Panc1 (cell line): ENCODE measurements at regions not wholly inside any gene's neighbourhood (a gene's known extent, or its start where the extent isn't known, plus 50 kb on each side); places are given as distances from the start of the nearest gene placed in this dataset.

ENCODE experiments used
- ATAC-seq: fragments of 200-7000 bp; cut with Tn5 transposase; 2 replicates; pipeline ENCODE4 v1.9.1; 2020; ENCODE audit warnings: mild to moderate bottlenecking, moderate library complexity
- BruUV-seq: library from RNA; stranded (reverse); fragments of 400-500 nt; replicated peaks from 2 replicates; lab custom pipeline; 2021; lab: Mats Ljungman, UMichigan
- CTCF ChIA-PET: fragments of 300-600 bp; sonication (Branson Sonifier 250); formaldehyde crosslinking; loops from one replicate; lab custom pipeline; 2022; ENCODE audit warnings: antibody characterized with exemption; lab: Charles Lee
- POLR2A ChIA-PET: fragments of 300-600 bp; sonication (Branson Sonifier 250); formaldehyde crosslinking; loops from one replicate; lab custom pipeline; 2022; ENCODE audit warnings: antibody characterized with exemption; lab: Charles Lee
- DNase-seq: peaks from one replicate; pipeline ENCODE4 v3.0.0-alpha.2; 2010; ENCODE audit warnings: low read depth, low spot score
- H3K27ac ChIP-seq: 2 replicates; pipeline ENCODE4 v1.5.1; 2011; ENCODE audit warnings: mild to moderate bottlenecking, low read length, inconsistent platforms
- H3K27me3 ChIP-seq: fragments of 200-500 bp; sonication (Bioruptor generic); 2 replicates; pipeline ENCODE4 v1.6.0; 2014; ENCODE audit warnings: low read length, inconsistent platforms; ENCODE audit not compliant: control insufficient read depth, insufficient read depth
- H3K36me3 ChIP-seq: fragments of 200-500 bp; sonication (Bioruptor generic); 2 replicates; pipeline ENCODE4 v1.5.1; 2014; ENCODE audit warnings: inconsistent platforms, mild to moderate bottlenecking, low read length, moderate library complexity; ENCODE audit not compliant: control insufficient read depth, insufficient read depth
- H3K4me1 ChIP-seq: 2 replicates; pipeline ENCODE4 v1.5.1; 2011; ENCODE audit warnings: inconsistent platforms, mild to moderate bottlenecking, low read length, moderate library complexity; ENCODE audit not compliant: control insufficient read depth, insufficient read depth
- H3K4me3 ChIP-seq, 2 experiments: 2 replicates each; pipeline ENCODE4 v1.5.1; 2011 to 2012; ENCODE audit warnings: low read depth in 2 of 2, low read length in 2 of 2, mild to moderate bottlenecking in 2 of 2, inconsistent platforms in 1 of 2, moderate library complexity in 1 of 2
- H3K9me3 ChIP-seq: fragments of 200-500 bp; sonication (Bioruptor generic); 2 replicates; pipeline ENCODE4 v1.5.1; 2014; ENCODE audit warnings: low read depth, mild to moderate bottlenecking, inconsistent platforms, low read length, moderate library complexity; ENCODE audit not compliant: control insufficient read depth, insufficient read depth
- POLR2AphosphoS5 ChIP-seq: IDR thresholded peaks from 2 replicates; pipeline ENCODE4 v1.6.1; 2012; ENCODE audit warnings: mild to moderate bottlenecking, low read depth, low read length, moderate library complexity
- REST ChIP-seq, 2 experiments: IDR thresholded peaks; 2 replicates each; pipeline ENCODE4 v1.6.1; 2011 to 2012; ENCODE audit warnings: low read depth in 2 of 2, control low read depth in 1 of 2, low read length in 1 of 2, mild to moderate bottlenecking in 1 of 2, moderate library complexity in 1 of 2; ENCODE audit not compliant: insufficient read depth in 1 of 2
- SIN3A ChIP-seq: IDR thresholded peaks from 2 replicates; pipeline ENCODE4 v1.6.1; 2012; ENCODE audit warnings: low read depth, mild to moderate bottlenecking, low read length, moderate library complexity, borderline replicate concordance; ENCODE audit not compliant: insufficient read depth
- TCF7L2 ChIP-seq: IDR thresholded peaks from 2 replicates; pipeline ENCODE4 v1.6.1; 2011; ENCODE audit warnings: mild to moderate bottlenecking, low read depth, low read length, inconsistent platforms
- in situ Hi-C: cut with HindIII; loops from 2 replicates; pipeline ENCODE4 v1.10.0; 2016; ENCODE audit warnings: low sequenced_read_pairs, low pct_unique_long_range_greater_than_20kb
- intact Hi-C: fragments of 100-400 bp; cut with micrococcal nuclease; formaldehyde crosslinking; loops from one replicate; pipeline ENCODE4 v1.10.0; 2022; ENCODE audit not compliant: unreplicated experiment
- TF ChIP-seq, protein P1 (sequence below): fragments of 450-650 bp; IDR thresholded peaks from 2 replicates; pipeline ENCODE4 v1.5.1; 2017; ENCODE audit warnings: mild to moderate bottlenecking

DNA sequence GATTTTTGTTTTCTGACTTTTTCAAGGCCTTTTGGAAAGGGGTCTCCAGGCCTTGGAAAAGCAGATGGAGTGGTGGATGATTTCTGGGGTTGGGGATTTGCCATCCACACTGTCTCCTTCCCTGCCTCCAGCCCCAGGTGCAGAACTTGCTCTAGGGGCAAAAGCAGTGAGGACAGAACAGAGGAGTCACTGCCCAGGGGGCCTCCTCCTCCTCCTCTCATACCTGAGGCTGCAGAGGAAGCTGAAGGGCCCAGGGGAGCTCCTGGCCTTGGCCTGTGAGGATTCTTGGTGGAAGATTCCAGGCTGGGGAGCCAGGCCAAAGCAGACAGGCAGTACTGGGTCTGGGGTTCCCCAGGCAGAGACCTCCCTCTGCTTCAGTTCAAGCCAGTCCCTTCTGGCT, 52.3 kb upstream of the URI1 start:
- no peak for DNase-seq
- TF ChIP-seq TCF7L2 (no peak), REST (IDR thresholded peaks at IDR 0.05; ENCODE audit: insufficient read depth in 1 of 2, low read depth in 2 of 2, low read length in 1 of 2) (no peak), SIN3A (no peak), POLR2AphosphoS5 (no peak)
- TF ChIP-seq, protein P1, sequence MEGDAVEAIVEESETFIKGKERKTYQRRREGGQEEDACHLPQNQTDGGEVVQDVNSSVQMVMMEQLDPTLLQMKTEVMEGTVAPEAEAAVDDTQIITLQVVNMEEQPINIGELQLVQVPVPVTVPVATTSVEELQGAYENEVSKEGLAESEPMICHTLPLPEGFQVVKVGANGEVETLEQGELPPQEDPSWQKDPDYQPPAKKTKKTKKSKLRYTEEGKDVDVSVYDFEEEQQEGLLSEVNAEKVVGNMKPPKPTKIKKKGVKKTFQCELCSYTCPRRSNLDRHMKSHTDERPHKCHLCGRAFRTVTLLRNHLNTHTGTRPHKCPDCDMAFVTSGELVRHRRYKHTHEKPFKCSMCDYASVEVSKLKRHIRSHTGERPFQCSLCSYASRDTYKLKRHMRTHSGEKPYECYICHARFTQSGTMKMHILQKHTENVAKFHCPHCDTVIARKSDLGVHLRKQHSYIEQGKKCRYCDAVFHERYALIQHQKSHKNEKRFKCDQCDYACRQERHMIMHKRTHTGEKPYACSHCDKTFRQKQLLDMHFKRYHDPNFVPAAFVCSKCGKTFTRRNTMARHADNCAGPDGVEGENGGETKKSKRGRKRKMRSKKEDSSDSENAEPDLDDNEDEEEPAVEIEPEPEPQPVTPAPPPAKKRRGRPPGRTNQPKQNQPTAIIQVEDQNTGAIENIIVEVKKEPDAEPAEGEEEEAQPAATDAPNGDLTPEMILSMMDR: no peak
- CTCF ChIA-PET: interaction anchor here (0.5 kb wide), 1 partner anchor 518 kb away, joined by 3 read pairs; no protein-coding TSS in a partner anchor
- H3K36me3 ChIP-seq: no peaks in the 10 kb centered on the region
- no peaks in the 10 kb centered on the region for H3K4me1 ChIP-seq
- H3K27me3 ChIP-seq: no peaks in the 10 kb centered on the region; the same call in 1 of the 2 replicates
- POLR2A ChIA-PET: no interaction called here
- H3K27ac ChIP-seq: no peak overlapping the region
- no TSS peak for BruUV-seq
- intact Hi-C loops (no loop called here), in situ Hi-C loops (no loop called here)
- H3K9me3 ChIP-seq: no peaks in the 10 kb centered on the region
- no peak overlapping the region for H3K4me3 ChIP-seq
- ATAC-seq: no peak

DNA sequence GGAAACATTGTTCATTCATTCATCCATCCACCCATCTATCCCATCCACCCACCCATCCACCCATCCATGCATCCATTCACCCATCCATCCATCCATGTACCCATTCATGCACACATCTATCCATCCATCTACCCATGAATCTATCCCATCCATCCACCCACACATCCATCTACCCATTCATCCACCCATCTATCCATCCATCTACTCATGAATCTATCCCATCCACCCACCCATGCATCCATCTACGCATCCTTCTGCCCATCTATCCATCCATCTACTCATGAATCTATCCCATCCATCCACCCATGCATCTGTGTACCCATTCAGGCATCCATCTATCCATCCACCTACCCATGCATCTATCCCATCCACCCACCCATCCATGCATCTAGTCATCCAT, 51.6 kb upstream of the URI1 start:
- BruUV-seq: no TSS peak
- TF ChIP-seq TCF7L2: no peak
- TF ChIP-seq, protein P1: no peak
- Histone ChIP-seq H3K27me3 (no peaks in the 10 kb centered on the region; the same call in 1 of the 2 replicates), H3K36me3 (no peaks in the 10 kb centered on the region), H3K4me3 (no peak overlapping the region), H3K4me1 (no peaks in the 10 kb centered on the region), H3K9me3 (no peaks in the 10 kb centered on the region), H3K27ac (no peak overlapping the region)
- in situ Hi-C loops (no loop called here), intact Hi-C loops (no loop called here)
- ChIA-PET CTCF (no interaction called here), POLR2A (no interaction called here)
- DNase-seq (no peak), ATAC-seq (no peak)
